ENCODE measurements at regions not wholly inside any gene's neighbourhood (a gene's known extent, or its start where the extent isn't known, plus 50 kb on each side); places are given as distances from the start of the nearest gene placed in this dataset.

- TF ChIP-seq IRF1 (CRISPR knock-in tag; IDR thresholded peaks at IDR 0.05; ENCODE audit: borderline replicate concordance), result no peak
Observed at GRCh38 chr15:60079210-60079609, 75.1 kb downstream of the FOXB1 start (continued).

GRCh38 chr15:60081976-60082375 lies 77.9 kb downstream of the FOXB1 start:
- DNase-seq (ENCODE audit: extremely low read depth in 1 of 4, low spot score in 3 of 4), result no peak
- Histone ChIP-seq H3K4me2 (ENCODE audit: insufficient read depth, low read length) (no peak overlapping the region), H3K27ac (ENCODE audit: extremely low read depth, low read depth, low read length) (no peak overlapping the region), H3K4me3 (no peak overlapping the region), H3K36me3 (ENCODE audit: control insufficient read depth, insufficient read depth, low read length) (no peaks in the 10 kb centered on the region), H3K9ac (ENCODE audit: insufficient read depth in 1 of 2, low read depth in 2 of 2, low read length in 2 of 2) (no peak overlapping the region), H2AFZ (ENCODE audit: low read depth, low read length) (no peak overlapping the region), H4K20me1 (replicated peaks; ENCODE audit: control insufficient read depth, insufficient read depth, low read length) (no peaks in the 10 kb centered on the region), H3K9me1 (ENCODE audit: control insufficient read depth, insufficient read depth, low read length) (no peaks in the 10 kb centered on the region), H3K9me3 (replicated peaks; ENCODE audit: control insufficient read depth, insufficient read depth, low read depth, low read length) (no peaks in the 10 kb centered on the region), H3K27me3 (ENCODE audit: control insufficient read depth in 2 of 2, insufficient read depth in 2 of 2, low read length in 2 of 2) (peaks cover 5 to 11% of the 10 kb centered on the region in 2 experiments; a peak in 4 of 5 replicates), H3K79me2 (ENCODE audit: control insufficient read depth, insufficient read depth, low read length) (no peaks in the 10 kb centered on the region), H3K4me1 (replicated peaks in 1 of 2; ENCODE audit: control insufficient read depth in 2 of 2, insufficient read depth in 2 of 2, low read length in 2 of 2) (no peaks in the 10 kb centered on the region)
- ChIA-PET POLR2A (no interaction called here), CTCF (ENCODE audit: low intra/inter-chr PET ratio) (no interaction called here)
- no peak for TF ChIP-seq JUND (IDR thresholded peaks at IDR 0.05; ENCODE audit: borderline replicate concordance, low read depth, low read length)
- TF ChIP-seq JUND (tag; IDR thresholded peaks at IDR 0.05; ENCODE audit: borderline replicate concordance, low read depth, low read length), result no peak
- no peak for TF ChIP-seq HINFP (tag; conservative IDR thresholded peaks at IDR 0.05; ENCODE audit: low read depth)
- no peak for TF ChIP-seq ETV5 (CRISPR knock-in tag; IDR thresholded peaks at IDR 0.05; ENCODE audit: low read depth)
- ATAC-seq, result no peak
- FAIRE-seq, result no peak
- intact Hi-C loops (cut with micrococcal nuclease) (no loop called here), in situ Hi-C loops (cut with MboI) (no loop called here)
- WGBS (ENCODE audit: insufficient coverage, low coverage, missing lambda C conversion rate), result 0% methylated on average over 3 of the region's 3 CpGs
- no TSS peak for BruUV-seq (replicated peaks)

All from K562 (cell line).